RWPE2 (cell line): ENCODE measurements at regions not wholly inside any gene's neighbourhood (a gene's known extent, or its start where the extent isn't known, plus 50 kb on each side); places are given as distances from the start of the nearest gene placed in this dataset.

Experiments used
- ATAC-seq: fragments of 200-7000 bp; cut with Tn5 transposase; 3 replicates; pipeline ENCODE4 v1.9.1; 2021; ENCODE audit warnings: low read depth
- DNase-seq: peaks from one replicate; pipeline ENCODE4 v3.0.0-alpha.2; 2020; ENCODE audit warnings: low spot score
- H3K27ac ChIP-seq: fragments of 450-650 bp; 2 replicates; pipeline ENCODE4 v1.5.1; 2017; ENCODE audit warnings: mild to moderate bottlenecking; ENCODE audit not compliant: poor library complexity, severe bottlenecking
- H3K27me3 ChIP-seq: fragments of 250-450 bp; sonication (Bioruptor Pico); 2 replicates; pipeline ENCODE4 v1.5.1; 2021; ENCODE audit warnings: mild to moderate bottlenecking, moderate library complexity; ENCODE audit not compliant: insufficient read depth, poor library complexity, severe bottlenecking
- H3K36me3 ChIP-seq: fragments of 250-450 bp; sonication (Bioruptor Pico); 2 replicates; pipeline ENCODE4 v1.5.1; 2020; ENCODE audit warnings: low read depth, mild to moderate bottlenecking, moderate library complexity
- H3K4me1 ChIP-seq: fragments of 250-450 bp; sonication (Bioruptor Pico); 2 replicates; pipeline ENCODE4 v1.5.1; 2021; ENCODE audit warnings: mild to moderate bottlenecking, moderate library complexity; ENCODE audit not compliant: insufficient read depth, poor library complexity, severe bottlenecking
- H3K4me3 ChIP-seq: fragments of 250-450 bp; sonication (Bioruptor Pico); 2 replicates; pipeline ENCODE4 v1.5.1; 2021; ENCODE audit warnings: mild to moderate bottlenecking, moderate library complexity; ENCODE audit not compliant: severe bottlenecking
- H3K9me3 ChIP-seq: fragments of 250-450 bp; sonication (Bioruptor Pico); 2 replicates; pipeline ENCODE4 v1.5.1; 2021; ENCODE audit warnings: mild to moderate bottlenecking, moderate library complexity; ENCODE audit not compliant: severe bottlenecking
- CTCF ChIP-seq: fragments of 450-650 bp; IDR thresholded peaks from one replicate; pipeline ENCODE4 v1.5.1; 2017; ENCODE audit warnings: mild to moderate bottlenecking, moderate library complexity; ENCODE audit not compliant: poor library complexity, severe bottlenecking

DNA sequence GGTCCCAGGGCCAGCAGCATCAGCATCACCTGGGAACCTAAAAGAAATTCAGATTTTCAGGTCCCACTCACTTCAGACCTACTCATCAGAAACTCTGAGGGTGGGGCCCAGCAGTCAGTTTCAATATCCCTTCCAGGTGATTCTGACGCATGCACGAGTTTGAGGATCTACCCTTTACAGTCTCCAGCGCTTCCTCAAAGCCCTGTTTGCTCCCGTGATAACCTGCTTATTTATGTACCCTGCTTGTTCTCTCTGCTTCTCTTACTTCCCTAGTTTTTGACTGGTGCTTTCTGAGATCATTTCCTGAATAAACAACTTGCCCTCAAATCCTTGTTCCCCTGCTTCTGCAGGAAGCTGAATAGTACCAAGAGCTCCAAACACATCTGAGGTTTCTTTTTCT lies 245.3 kb downstream of the ZNF621 start:
- H3K27ac ChIP-seq: no peak overlapping the region
- no peaks in the 10 kb centered on the region for H3K36me3 ChIP-seq
- no peak overlapping the region for H3K4me3 ChIP-seq
- TF ChIP-seq CTCF: no peak
- H3K9me3 ChIP-seq: peaks cover 1% of the 10 kb centered on the region
- ATAC-seq: no peak
- H3K27me3 ChIP-seq: no peaks in the 10 kb centered on the region
- DNase-seq: no peak
- no peaks in the 10 kb centered on the region for H3K4me1 ChIP-seq

DNA sequence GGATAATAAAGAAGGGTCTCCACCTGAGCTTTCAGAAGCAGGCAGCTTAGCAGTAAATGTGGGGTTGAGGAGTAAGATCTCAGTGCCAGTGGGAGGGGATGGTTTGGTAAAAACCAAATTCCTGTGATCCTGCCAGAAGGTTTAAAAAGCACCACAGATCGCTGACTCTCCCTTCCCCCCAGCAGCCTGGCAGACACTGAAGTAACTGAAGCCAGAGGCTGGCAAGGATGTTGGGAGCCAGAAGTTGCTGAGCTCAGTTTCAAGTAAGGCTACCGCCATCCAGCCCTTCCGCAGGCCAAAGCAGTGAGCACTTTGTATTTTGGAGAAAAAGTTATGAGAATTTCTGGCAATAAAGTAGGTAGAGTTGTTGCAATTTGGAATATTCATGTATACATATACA lies 246.4 kb downstream of the ZNF621 start:
- H3K27ac ChIP-seq: no peak overlapping the region
- no peaks in the 10 kb centered on the region for H3K4me1 ChIP-seq
- no peak overlapping the region for H3K4me3 ChIP-seq
- DNase-seq: no peak
- no peaks in the 10 kb centered on the region for H3K36me3 ChIP-seq
- H3K27me3 ChIP-seq: no peaks in the 10 kb centered on the region
- TF ChIP-seq CTCF: no peak
- H3K9me3 ChIP-seq: peaks cover 1% of the 10 kb centered on the region
- ATAC-seq: no peak

GRCh38 chr3:40779039-40779438 lies 254.3 kb downstream of the ZNF621 start:
- ATAC-seq (no peak), DNase-seq (no peak)
- Histone ChIP-seq H3K4me3 (no peak overlapping the region), H3K4me1 (no peaks in the 10 kb centered on the region), H3K36me3 (no peaks in the 10 kb centered on the region), H3K9me3 (no peaks in the 10 kb centered on the region), H3K27me3 (no peaks in the 10 kb centered on the region), H3K27ac (no peak overlapping the region)
- no peak for TF ChIP-seq CTCF

DNA sequence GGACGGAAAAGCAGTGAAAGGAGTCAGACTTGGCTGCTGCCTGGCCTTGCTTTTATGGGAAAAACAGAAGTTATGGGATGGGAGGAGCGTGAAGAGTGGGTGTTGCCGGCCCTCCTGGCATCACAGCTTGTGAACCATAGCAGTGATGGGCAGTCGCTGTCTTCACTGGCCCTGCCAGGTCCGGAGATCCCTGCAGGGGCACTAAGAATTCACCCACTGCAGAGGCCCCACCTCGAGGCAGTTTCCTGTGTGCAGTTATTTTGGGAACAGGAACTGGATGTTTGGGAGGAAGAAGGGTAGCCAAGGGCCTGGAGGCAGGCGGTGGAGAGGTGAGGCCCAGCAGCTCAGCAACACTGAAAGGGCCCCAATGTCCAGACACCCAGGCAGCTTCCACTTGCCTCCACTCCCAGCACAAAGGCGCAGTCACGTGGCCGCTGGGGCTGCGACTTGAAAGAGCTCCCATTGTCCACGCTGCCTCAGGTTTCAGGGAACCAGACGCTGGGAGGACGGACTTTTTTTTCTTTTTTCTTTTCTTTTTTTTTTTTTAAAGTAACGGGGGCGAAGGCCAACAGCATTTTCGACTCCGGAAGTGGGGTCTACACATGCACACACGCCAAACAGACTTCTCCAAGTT lies 255.6 kb downstream of the ZNF621 start:
- Histone ChIP-seq H3K4me3 (no peak overlapping the region), H3K9me3 (no peaks in the 10 kb centered on the region), H3K27me3 (no peaks in the 10 kb centered on the region), H3K36me3 (no peaks in the 10 kb centered on the region), H3K4me1 (no peaks in the 10 kb centered on the region), H3K27ac (no peak overlapping the region)
- DNase-seq (no peak), ATAC-seq (no peak)
- no peak for TF ChIP-seq CTCF

GRCh38 chr3:40780925-40781406 lies 256.2 kb downstream of the ZNF621 start:
- DNase-seq: no peak
- ATAC-seq: no peak
- Histone ChIP-seq H3K27me3 (no peaks in the 10 kb centered on the region), H3K4me1 (no peaks in the 10 kb centered on the region), H3K4me3 (no peak overlapping the region), H3K27ac (no peak overlapping the region), H3K9me3 (no peaks in the 10 kb centered on the region), H3K36me3 (no peaks in the 10 kb centered on the region)
- no peak for TF ChIP-seq CTCF
